ENCODE measurements at regions not wholly inside any gene's neighbourhood (a gene's known extent, or its start where the extent isn't known, plus 50 kb on each side); places are given as distances from the start of the nearest gene placed in this dataset.

GRCh38 chr4:56264873-56265272 is 122.4 kb downstream of the AASDH start:
- Histone ChIP-seq H4K20me1 (ENCODE audit: insufficient read depth, low read length) (no peaks in the 10 kb centered on the region), H3K9me3 (ENCODE audit: insufficient read depth, low read depth, low read length) (peaks cover 4% of the 10 kb centered on the region), H3K4me1 (ENCODE audit: insufficient read depth, low read length) (no peaks in the 10 kb centered on the region), H3K79me2 (ENCODE audit: insufficient read depth, low read length) (no peaks in the 10 kb centered on the region), H3K27me3 (ENCODE audit: insufficient read depth, low read length) (no peaks in the 10 kb centered on the region), H3K9ac (ENCODE audit: low read length) (no peak overlapping the region), H3K36me3 (ENCODE audit: insufficient read depth, low read length) (no peaks in the 10 kb centered on the region), H3K4me3 (ENCODE audit: insufficient read depth, low read depth, low read length) (no peak overlapping the region), H2AFZ (ENCODE audit: low read depth, low read length) (no peak overlapping the region), H3K4me2 (ENCODE audit: low read length) (no peak overlapping the region), H3K27ac (ENCODE audit: low read depth, low read length) (no peak overlapping the region)
- TF ChIP-seq EZH2 (IDR thresholded peaks at IDR 0.05; ENCODE audit: insufficient read depth, low read length) = no peak
- TF ChIP-seq CTCF (IDR thresholded peaks at IDR 0.05; ENCODE audit: insufficient read depth, low read depth, low read length) = no peak
- Mint-ChIP-seq H3K36me3 (ENCODE audit: low read depth, unreplicated experiment) (peaks cover 3% of the 10 kb centered on the region), H3K27me3 (ENCODE audit: low read depth, unreplicated experiment) (no peaks in the 10 kb centered on the region), H3K4me1 (ENCODE audit: low read depth, unreplicated experiment) (peaks cover 3% of the 10 kb centered on the region), H3K9me3 (ENCODE audit: unreplicated experiment) (peaks cover 8% of the 10 kb centered on the region), H3K4me3 (ENCODE audit: unreplicated experiment) (no peak overlapping the region), H3K27ac (ENCODE audit: unreplicated experiment) (no peak overlapping the region)
- DNase-seq (ENCODE audit: low read depth) = no peak
- FAIRE-seq = no peak

DNA sequence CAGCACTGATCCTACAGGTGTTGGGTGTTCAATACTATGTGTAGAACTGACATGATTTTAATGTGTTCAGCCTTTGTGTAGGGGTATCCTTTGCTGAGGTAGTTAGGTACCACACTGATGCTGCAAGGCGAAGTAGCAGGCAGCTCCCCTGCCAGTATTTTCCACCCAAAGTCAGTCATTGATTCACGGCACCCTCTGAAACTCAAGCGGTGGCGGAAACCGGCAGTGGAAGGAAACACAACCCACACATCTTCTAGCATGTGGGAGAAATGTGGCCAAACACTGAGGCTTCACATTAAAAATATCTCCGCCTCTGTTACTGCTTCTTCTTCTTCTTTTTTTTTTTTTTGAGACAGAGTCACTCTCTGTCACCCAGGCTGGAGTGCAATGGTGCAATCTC is 126.3 kb downstream of the AASDH start:
- no peak overlapping the region for H3K9ac ChIP-seq (ENCODE audit: low read length)
- DNase-seq (ENCODE audit: low read depth) = no peak
- TF ChIP-seq CTCF (IDR thresholded peaks at IDR 0.05; ENCODE audit: insufficient read depth, low read depth, low read length) = no peak
- no peak for TF ChIP-seq EZH2 (IDR thresholded peaks at IDR 0.05; ENCODE audit: insufficient read depth, low read length)
- H2AFZ ChIP-seq (ENCODE audit: low read depth, low read length) = no peak overlapping the region
- H4K20me1 ChIP-seq (ENCODE audit: insufficient read depth, low read length) = no peaks in the 10 kb centered on the region
- peaks cover 15% of the 10 kb centered on the region for H3K4me1 Mint-ChIP-seq (ENCODE audit: low read depth, unreplicated experiment)
- H3K4me1 ChIP-seq (ENCODE audit: insufficient read depth, low read length) = no peaks in the 10 kb centered on the region
- H3K4me3 ChIP-seq (ENCODE audit: insufficient read depth, low read depth, low read length) = no peak overlapping the region
- no peak overlapping the region for H3K4me3 Mint-ChIP-seq (ENCODE audit: unreplicated experiment)
- no peak overlapping the region for H3K4me2 ChIP-seq (ENCODE audit: low read length)
- no peaks in the 10 kb centered on the region for H3K27me3 ChIP-seq (ENCODE audit: insufficient read depth, low read length)
- peaks cover 3% of the 10 kb centered on the region for H3K36me3 Mint-ChIP-seq (ENCODE audit: low read depth, unreplicated experiment)
- peaks cover 12% of the 10 kb centered on the region for H3K9me3 Mint-ChIP-seq (ENCODE audit: unreplicated experiment)
- H3K36me3 ChIP-seq (ENCODE audit: insufficient read depth, low read length) = no peaks in the 10 kb centered on the region
- H3K79me2 ChIP-seq (ENCODE audit: insufficient read depth, low read length) = no peaks in the 10 kb centered on the region
- H3K9me3 ChIP-seq (ENCODE audit: insufficient read depth, low read depth, low read length) = peaks cover 4% of the 10 kb centered on the region
- H3K27ac Mint-ChIP-seq (ENCODE audit: unreplicated experiment) = no peak overlapping the region
- H3K27ac ChIP-seq (ENCODE audit: low read depth, low read length) = no peak overlapping the region
- no peak for FAIRE-seq
- no peaks in the 10 kb centered on the region for H3K27me3 Mint-ChIP-seq (ENCODE audit: low read depth, unreplicated experiment)

- H3K9me3 ChIP-seq (ENCODE audit: insufficient read depth, low read depth, low read length) = peaks cover 4% of the 10 kb centered on the region
- H3K27me3 Mint-ChIP-seq (ENCODE audit: low read depth, unreplicated experiment) = no peaks in the 10 kb centered on the region
- H3K36me3 ChIP-seq (ENCODE audit: insufficient read depth, low read length) = no peaks in the 10 kb centered on the region
- DNase-seq (ENCODE audit: low read depth) (no peak), FAIRE-seq (no peak)
- H3K4me1 ChIP-seq (ENCODE audit: insufficient read depth, low read length) = no peaks in the 10 kb centered on the region
- H4K20me1 ChIP-seq (ENCODE audit: insufficient read depth, low read length) = no peaks in the 10 kb centered on the region
- TF ChIP-seq EZH2 (IDR thresholded peaks at IDR 0.05; ENCODE audit: insufficient read depth, low read length) (no peak), CTCF (IDR thresholded peaks at IDR 0.05; ENCODE audit: insufficient read depth, low read depth, low read length) (no peak)
- H3K27ac Mint-ChIP-seq (ENCODE audit: unreplicated experiment) = no peak overlapping the region
- no peak overlapping the region for H2AFZ ChIP-seq (ENCODE audit: low read depth, low read length)
- H3K4me3 Mint-ChIP-seq (ENCODE audit: unreplicated experiment) = no peak overlapping the region
- H3K27me3 ChIP-seq (ENCODE audit: insufficient read depth, low read length) = no peaks in the 10 kb centered on the region
- no peak overlapping the region for H3K4me3 ChIP-seq (ENCODE audit: insufficient read depth, low read depth, low read length)
- no peak overlapping the region for H3K27ac ChIP-seq (ENCODE audit: low read depth, low read length)
- H3K4me2 ChIP-seq (ENCODE audit: low read length) = no peak overlapping the region
- H3K9ac ChIP-seq (ENCODE audit: low read length) = no peak overlapping the region
- H3K4me1 Mint-ChIP-seq (ENCODE audit: low read depth, unreplicated experiment) = peaks cover 15% of the 10 kb centered on the region
- no peaks in the 10 kb centered on the region for H3K79me2 ChIP-seq (ENCODE audit: insufficient read depth, low read length)
- H3K36me3 Mint-ChIP-seq (ENCODE audit: low read depth, unreplicated experiment) = peaks cover 3% of the 10 kb centered on the region
- H3K9me3 Mint-ChIP-seq (ENCODE audit: unreplicated experiment) = peaks cover 12% of the 10 kb centered on the region
Measured at GRCh38 chr4:56260320-56260719, 127.0 kb downstream of the AASDH start.
